ENCODE measurements at regions not wholly inside any gene's neighbourhood (a gene's known extent, or its start where the extent isn't known, plus 50 kb on each side); places are given as distances from the start of the nearest gene placed in this dataset.

DNA sequence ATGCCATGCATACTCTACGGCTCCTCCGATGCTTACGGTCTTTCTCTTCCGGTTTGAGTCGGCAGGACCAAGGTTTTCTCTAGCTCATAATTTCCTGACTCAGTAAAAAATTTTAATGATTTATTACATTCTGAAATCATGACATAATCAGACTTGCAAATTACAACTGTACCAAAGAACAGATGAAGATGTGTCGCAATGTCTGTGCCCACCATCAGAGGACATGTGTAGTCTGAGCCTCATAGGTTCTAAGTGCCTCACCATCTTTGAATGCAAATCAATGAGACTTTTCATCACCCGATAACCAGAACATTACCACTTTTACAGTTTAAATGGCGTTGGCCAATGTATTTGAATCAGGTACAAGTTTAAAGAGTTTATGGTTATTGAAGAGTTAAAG, 213.1 kb downstream of the NHLRC3 start:
- Mint-ChIP-seq H3K36me3 (no peaks in the 10 kb centered on the region), H3K4me3 (no peak overlapping the region), H3K4me1 (peaks cover 5% of the 10 kb centered on the region), H3K9me3 (peaks cover 6% of the 10 kb centered on the region), H3K27me3 (ENCODE audit: low read depth) (no peaks in the 10 kb centered on the region), H3K27ac (no peak overlapping the region)
- DNase-seq (ENCODE audit: low spot score in 2 of 2, unreplicated experiment in 2 of 2) = no peak
- TF ChIP-seq, protein P1, sequence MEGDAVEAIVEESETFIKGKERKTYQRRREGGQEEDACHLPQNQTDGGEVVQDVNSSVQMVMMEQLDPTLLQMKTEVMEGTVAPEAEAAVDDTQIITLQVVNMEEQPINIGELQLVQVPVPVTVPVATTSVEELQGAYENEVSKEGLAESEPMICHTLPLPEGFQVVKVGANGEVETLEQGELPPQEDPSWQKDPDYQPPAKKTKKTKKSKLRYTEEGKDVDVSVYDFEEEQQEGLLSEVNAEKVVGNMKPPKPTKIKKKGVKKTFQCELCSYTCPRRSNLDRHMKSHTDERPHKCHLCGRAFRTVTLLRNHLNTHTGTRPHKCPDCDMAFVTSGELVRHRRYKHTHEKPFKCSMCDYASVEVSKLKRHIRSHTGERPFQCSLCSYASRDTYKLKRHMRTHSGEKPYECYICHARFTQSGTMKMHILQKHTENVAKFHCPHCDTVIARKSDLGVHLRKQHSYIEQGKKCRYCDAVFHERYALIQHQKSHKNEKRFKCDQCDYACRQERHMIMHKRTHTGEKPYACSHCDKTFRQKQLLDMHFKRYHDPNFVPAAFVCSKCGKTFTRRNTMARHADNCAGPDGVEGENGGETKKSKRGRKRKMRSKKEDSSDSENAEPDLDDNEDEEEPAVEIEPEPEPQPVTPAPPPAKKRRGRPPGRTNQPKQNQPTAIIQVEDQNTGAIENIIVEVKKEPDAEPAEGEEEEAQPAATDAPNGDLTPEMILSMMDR (IDR thresholded peaks at IDR 0.05; ENCODE audit: unreplicated experiment) = no peak

- H3K9me3 Mint-ChIP-seq = peaks cover 6% of the 10 kb centered on the region
- TF ChIP-seq, protein P1 (IDR thresholded peaks at IDR 0.05; ENCODE audit: unreplicated experiment) = no peak
- peaks cover 5% of the 10 kb centered on the region for H3K4me1 Mint-ChIP-seq
- H3K27me3 Mint-ChIP-seq (ENCODE audit: low read depth) = no peaks in the 10 kb centered on the region
- no peak overlapping the region for H3K27ac Mint-ChIP-seq
- no peaks in the 10 kb centered on the region for H3K36me3 Mint-ChIP-seq
- DNase-seq (ENCODE audit: low spot score in 2 of 2, unreplicated experiment in 2 of 2) = no peak
- H3K4me3 Mint-ChIP-seq = no peak overlapping the region
Measured at GRCh38 chr13:39253774-39254173, 215.5 kb downstream of the NHLRC3 start.

GRCh38 chr13:39254601-39255000, 216.3 kb downstream of the NHLRC3 start:
- Mint-ChIP-seq H3K27ac (no peak overlapping the region), H3K9me3 (peaks cover 6% of the 10 kb centered on the region), H3K4me1 (peaks cover 5% of the 10 kb centered on the region), H3K27me3 (ENCODE audit: low read depth) (no peaks in the 10 kb centered on the region), H3K36me3 (no peaks in the 10 kb centered on the region), H3K4me3 (no peak overlapping the region)
- TF ChIP-seq, protein P1 (IDR thresholded peaks at IDR 0.05; ENCODE audit: unreplicated experiment) = no peak
- no peak for DNase-seq (ENCODE audit: low spot score in 2 of 2, unreplicated experiment in 2 of 2)

DNA sequence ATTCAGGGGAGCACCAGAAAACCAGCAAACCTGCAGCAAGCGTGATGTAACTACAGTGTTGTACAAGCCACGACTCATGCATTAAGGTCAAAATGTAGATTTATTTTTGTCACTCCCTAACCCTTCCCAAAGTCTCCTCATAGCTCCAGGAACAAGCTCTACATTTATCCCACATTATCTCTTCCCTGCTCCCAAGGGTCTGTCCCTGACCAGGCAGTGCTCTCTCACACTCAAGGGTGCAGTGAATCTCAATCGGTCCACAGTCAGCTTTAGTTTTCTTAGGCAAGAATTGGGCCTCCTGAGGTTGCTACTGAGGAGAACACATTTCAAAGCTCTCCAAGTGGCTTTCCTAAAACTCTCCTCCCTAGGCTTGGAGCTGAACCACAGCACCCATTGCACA, 219.4 kb downstream of the NHLRC3 start:
- no peaks in the 10 kb centered on the region for H3K27me3 Mint-ChIP-seq (ENCODE audit: low read depth)
- peaks cover 10% of the 10 kb centered on the region for H3K4me1 Mint-ChIP-seq
- no peak overlapping the region for H3K4me3 Mint-ChIP-seq
- no peaks in the 10 kb centered on the region for H3K36me3 Mint-ChIP-seq
- no peak overlapping the region for H3K27ac Mint-ChIP-seq
- TF ChIP-seq, protein P1 (IDR thresholded peaks at IDR 0.05; ENCODE audit: unreplicated experiment) = no peak
- DNase-seq (ENCODE audit: low spot score in 2 of 2, unreplicated experiment in 2 of 2) = no peak
- peaks cover 6% of the 10 kb centered on the region for H3K9me3 Mint-ChIP-seq

GRCh38 chr13:39259371-39260140, 221.3 kb downstream of the NHLRC3 start:
- H3K27ac Mint-ChIP-seq = no peak overlapping the region

More at GRCh38 chr13:39259371-39260140, 221.3 kb downstream of the NHLRC3 start:
- Mint-ChIP-seq H3K4me3 (no peak overlapping the region), H3K9me3 (peaks cover 6% of the 10 kb centered on the region), H3K4me1 (peaks cover 6% of the 10 kb centered on the region), H3K27me3 (ENCODE audit: low read depth) (no peaks in the 10 kb centered on the region), H3K36me3 (no peaks in the 10 kb centered on the region)
- DNase-seq (ENCODE audit: low spot score in 2 of 2, unreplicated experiment in 2 of 2) = no peak
- TF ChIP-seq, protein P1 (IDR thresholded peaks at IDR 0.05; ENCODE audit: unreplicated experiment) = no peak

Data from mesothelial cell of epicardium (in vitro differentiated cells).